ENCODE measurements at regions not wholly inside any gene's neighbourhood (a gene's known extent, or its start where the extent isn't known, plus 50 kb on each side); places are given as distances from the start of the nearest gene placed in this dataset.

DNA sequence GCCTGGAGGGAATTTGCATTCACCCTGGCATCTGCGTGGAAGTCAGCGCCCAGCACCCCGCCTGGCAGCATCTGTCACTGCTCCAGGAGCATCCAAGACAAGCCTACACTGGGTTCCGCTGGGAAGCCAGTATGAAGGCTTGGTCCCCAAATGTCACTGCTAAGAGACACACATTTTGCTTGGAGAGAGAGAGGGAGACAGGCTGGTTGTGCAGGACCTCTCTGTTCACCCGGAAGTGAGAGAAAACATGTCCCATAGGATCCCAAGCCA, 119.5 kb downstream of the SEC23IP start:
- TF ChIP-seq YY1 (IDR thresholded peaks at IDR 0.05; ENCODE audit: insufficient read depth, insufficient read length) = no peak
- TF ChIP-seq ZNF274 (IDR thresholded peaks at IDR 0.05; ENCODE audit: low read depth, low read length) = no peak
- no peak for TF ChIP-seq SUZ12 (IDR thresholded peaks at IDR 0.05; ENCODE audit: extremely low read depth, insufficient read depth, insufficient read length)
